HG03196 (cell line): ENCODE measurements at regions not wholly inside any gene's neighbourhood (a gene's known extent, or its start where the extent isn't known, plus 50 kb on each side); places are given as distances from the start of the nearest gene placed in this dataset.

Source experiments
- ATAC-seq: cut with Tn5 transposase; IDR thresholded peaks from one replicate; pipeline ENCODE4 v1.9.1; 2021; ENCODE audit not compliant: unreplicated experiment

DNA sequence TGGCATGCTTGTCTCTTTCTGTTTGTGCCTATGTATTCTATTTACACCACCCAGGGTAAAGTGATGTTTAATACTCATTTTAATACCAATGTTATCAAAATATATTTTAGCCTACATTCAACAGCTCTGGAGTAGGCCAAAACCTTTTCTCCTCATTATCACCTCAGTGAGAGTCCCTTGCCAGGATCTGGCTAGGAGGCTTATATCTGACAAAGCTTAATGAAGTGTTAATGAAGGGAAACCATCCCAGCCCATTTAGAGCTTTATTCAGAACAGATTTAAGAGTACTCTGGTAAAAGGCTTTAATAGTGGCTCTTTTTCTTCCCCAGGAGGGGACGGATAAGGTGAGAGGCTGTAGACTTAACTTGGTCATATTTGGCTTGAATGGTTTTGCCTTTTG is 137.6 kb downstream of the GRIN2B start:
- ATAC-seq = no peak

DNA sequence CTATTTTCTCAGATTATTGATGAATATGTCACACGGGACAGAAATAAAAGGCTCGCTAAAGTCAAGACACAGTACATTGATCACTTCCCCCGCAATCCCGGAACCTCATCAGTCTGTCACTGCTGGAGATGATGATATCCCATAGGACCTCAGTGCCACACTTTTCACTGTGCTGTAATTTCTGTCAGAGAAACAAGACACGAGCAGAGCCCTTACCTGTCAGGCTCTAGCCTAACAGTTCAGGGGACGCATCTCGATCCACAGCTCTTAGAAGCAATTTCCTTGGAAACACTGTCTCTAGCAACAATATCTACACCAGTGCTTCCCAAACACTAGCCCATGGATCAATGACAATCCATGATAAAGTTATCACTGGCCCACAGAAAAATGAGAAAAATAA is 140.0 kb downstream of the GRIN2B start:
- ATAC-seq = no peak

DNA sequence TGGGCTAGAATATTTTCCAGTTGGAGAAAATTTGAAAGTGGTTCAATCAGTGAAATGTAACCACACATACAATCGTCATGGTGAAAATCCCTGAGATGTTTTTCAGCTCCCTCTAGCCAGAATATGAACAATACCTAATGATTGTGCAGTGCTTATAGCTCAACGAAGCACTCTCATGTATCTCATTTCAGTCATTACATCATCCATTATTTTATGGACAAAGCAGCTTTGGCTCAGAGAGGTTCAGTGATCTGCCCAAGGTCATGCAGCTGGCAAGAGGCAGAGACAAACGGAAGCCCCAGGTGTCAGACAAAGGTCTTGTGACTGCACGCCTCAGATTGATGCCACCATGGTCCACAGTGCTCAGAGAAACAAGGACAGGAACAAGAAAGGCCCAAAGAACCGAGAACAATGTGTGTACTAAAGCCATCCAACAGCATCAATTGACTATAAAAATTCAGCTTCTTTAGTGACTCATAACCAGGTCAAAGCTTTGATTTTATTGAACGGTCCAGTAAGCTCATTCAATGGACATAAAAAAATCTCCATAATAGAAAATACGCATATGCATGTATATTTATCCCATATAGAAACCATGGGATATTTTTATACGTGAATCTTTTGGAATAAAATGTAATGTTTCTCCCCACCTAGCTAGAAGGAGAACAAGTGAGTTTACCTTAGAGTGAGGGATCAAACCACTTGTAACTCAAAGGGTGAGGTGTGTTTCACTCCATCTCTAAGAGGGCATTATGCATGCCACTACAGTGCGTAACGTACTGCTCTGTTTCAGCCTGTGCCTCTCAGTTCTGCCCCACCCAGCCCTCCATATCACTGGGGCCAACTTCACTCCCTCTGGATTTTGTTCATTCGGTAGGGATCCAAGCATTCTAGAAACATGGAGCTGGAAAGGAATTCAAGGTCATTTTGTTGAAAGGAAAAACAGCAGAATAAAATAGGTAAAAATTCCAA is 141.8 kb downstream of the GRIN2B start:
- ATAC-seq = no peak

DNA sequence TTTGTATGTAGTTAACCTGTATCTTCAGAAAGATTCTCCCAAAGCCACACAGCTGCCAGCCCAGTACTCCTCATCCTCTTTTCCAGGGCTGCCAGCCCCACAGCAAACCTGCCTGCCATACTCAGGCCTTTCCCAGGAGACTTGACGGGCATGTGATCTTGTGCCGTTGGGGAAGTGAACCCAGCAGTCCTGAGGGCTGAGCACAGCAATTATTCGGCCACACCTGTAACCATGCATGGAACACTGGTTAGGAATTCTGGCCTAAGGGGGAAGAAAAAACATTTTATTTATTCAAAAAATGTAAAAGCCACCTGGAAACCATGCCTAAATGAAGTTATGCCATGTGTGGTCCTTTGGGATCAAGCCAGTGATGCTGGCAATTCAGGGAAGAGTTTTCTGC is 145.3 kb downstream of the GRIN2B start:
- ATAC-seq = no peak

DNA sequence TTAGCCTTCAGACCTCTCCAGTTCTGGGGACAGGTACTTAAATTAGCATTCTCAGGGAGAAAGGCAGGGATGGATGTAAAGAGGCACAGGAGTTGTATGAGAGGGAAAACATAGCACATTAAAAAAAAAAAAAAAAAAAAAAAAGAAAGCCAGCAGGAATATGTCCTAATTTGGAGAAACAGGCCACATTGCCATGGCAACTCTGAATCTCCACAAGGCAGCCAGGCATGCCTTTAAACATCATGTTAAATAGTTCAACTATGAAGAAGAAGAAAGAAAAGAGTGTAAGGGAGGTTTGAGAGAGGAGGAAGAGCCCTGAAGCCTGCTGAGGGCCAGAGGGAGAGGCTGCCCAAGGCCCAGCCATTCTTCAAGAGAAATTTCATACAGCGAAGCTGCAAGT is 145.8 kb downstream of the GRIN2B start:
- no peak for ATAC-seq

DNA sequence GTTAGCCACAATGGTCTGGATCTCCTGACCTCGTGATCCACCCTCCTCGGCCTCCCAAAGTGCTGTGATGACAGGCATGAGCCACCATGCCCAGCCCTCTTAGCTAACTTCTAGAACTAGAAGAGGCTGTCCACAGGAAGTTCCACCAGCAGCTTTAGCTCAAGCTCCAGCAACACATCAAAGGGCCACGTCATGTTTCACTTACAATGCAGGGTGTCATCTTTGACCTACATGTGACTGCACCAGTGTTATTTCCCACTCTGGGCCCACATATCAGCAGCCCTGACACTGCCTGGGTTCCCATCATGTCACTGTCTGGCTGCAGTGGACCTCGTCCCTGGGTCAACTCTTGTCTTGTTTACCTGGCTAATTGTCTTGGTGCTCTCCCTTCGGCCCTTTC is 147.2 kb downstream of the GRIN2B start:
- ATAC-seq = no peak

DNA sequence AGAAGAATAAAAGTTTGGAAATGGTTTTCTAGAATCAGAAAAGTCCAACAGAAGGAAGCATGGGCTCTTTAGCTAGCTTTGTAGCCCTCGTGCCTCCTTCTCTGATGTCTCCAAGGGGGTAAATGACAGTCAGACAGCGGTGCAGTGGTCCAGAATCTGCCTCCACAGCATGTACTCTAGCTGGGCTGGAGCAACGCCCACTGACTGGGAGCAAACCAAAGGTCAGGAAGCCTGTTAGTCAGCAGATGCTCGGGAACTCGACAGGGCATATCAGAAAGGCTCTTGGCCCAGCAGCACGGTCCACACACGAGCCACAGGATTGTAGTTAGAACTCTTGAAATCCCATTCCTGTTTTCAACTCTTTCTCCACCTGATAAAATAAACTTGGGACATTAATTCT is 164.3 kb downstream of the GRIN2B start:
- no peak for ATAC-seq

DNA sequence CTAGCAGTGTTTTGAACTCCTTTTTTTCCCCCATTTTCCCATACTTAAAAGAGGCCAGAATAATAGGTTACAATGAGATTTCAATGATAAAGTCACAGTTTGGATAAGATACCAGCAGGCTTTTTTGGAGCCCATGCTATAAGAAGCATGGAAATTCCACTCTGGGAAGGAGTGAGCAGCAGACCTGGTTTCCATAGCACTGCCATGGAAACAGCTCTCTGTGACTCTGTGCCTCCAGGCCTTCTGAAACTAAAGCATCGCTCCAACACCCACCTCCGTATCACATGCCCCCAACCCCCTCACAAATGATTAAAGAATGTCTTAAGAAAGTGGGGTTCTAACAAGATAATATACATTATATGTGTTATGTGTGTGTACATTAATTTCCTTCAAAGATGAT is 165.0 kb downstream of the GRIN2B start:
- no peak for ATAC-seq

DNA sequence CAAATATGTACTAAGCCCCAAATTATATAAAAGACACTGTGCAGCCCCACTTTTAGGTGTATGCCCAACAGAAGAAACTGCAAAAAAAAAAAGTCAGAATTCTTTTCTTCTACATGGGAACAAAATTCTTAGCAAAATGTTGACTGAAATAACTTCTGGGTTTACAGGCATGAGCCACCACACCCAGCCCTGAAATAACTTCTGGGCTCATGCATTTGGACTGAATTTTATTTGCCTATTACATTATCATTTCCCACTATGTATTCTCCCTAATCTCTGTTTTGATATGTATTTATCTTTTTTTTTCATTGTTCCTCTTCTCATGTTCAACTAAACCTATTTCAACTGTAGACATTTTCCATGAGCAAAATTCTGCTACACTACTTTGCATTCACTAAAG is 169.2 kb downstream of the GRIN2B start:
- ATAC-seq = no peak

DNA sequence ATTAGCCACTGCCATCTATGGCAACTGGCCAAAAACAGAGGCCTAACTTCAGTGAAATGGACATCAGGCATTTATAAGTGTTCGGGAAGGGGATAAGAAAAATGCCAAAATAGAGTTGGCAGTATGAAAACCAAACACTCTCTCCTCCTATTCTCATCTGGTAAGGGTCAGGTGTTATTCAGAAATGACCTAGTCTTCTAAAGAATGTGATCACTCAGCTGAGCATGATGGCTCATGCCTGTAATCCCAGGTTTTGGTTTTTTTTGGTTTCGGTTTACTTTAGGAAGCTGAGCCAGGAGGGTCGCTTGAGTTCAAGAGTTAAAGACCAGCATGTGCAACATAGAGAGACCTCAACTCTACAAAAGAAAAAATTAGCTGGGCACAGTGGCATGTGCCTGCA is 170.3 kb downstream of the GRIN2B start:
- ATAC-seq = no peak

DNA sequence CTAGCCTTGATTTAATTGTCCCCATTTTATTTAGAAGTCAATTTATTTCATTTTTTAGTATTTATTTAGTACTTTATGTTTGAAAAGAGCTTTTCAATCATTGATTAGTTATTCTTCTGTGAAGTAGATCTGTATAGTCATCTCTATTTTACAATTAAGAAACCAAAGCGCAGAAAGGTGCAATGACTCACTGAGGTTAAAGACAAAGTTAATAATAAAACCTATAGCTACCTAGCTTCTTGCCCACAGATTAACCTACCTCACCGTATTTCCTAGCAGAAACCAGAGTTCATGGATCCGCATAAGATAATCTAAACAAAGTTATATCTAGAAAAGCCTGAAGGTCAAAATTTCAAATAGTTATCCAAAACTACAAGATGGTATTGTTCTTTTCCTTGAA is 176.4 kb downstream of the GRIN2B start:
- no peak for ATAC-seq

DNA sequence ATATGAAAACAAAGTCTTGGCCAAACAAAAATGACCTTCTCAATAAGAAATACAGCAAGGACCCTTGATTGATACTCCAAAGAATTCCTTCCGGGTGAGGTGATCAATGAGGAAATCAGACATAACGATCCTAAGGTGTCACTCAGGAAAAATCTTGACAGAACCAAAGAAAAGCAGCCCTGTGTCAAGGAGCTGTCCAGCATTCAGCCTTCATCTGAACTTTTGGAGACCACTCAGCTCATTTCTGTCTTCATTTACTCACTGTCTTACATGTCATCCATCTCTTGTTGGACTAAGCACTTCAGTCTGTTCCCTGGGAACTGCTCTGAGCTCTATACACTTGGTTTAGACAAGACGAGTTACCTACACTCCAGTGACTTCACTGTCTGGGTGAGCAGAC is 179.9 kb downstream of the GRIN2B start:
- no peak for ATAC-seq

DNA sequence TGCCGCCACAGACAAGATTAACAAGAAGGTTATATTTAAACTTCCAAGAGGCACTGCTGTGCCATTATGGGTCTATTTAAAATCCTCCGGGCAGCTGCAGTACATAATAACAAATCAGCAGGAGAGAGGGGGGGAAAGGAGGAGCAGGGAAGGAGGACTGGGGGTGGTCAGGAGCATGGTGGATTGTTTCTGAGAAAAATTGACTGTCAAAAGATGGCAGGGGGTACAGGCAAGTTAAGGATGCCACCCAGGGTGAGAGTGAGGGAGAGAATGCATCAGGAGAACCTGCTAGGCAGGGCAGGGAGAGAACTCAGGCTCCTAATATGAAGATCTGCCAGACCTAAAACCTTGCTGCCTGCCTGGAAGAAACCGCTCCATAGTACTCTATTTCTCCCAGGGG is 181.8 kb downstream of the GRIN2B start:
- ATAC-seq = no peak

DNA sequence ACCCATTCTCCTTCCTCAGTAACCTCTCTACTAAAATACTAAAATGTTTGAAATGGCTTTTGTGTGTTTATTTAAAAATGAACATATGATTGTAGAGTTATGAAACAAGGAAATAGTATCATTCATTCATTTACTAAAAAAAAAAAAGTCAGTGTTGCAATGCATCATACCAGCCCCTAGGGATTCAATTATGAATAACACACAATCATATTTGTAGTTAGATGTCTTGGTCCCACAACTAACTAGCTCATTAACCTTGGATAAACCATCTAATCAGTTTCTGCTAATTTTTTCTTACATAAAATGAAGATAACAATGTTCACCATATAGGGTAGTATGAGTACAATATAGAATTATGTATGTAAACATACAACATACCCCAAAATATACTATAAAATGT is 183.2 kb downstream of the GRIN2B start:
- no peak for ATAC-seq

DNA sequence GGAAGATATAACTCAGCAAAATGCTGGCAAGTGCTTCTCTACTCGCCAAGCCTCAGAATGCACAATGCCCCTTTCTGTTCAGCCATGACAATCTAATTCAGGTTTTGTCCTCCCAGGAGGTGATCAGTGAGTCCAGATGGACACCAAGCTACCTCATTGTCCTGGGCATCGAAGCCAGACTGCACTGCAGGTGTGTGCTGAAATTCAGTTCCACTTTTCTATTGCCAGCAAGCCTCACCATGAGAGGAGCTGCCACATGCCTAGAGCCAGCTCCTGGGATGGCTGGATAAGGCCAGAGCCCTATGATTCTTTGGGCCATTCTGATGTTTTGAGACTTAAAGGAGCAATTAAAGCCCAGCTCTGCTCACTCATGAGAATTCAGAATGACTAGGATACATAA is 186.7 kb downstream of the GRIN2B start:
- ATAC-seq = no peak

DNA sequence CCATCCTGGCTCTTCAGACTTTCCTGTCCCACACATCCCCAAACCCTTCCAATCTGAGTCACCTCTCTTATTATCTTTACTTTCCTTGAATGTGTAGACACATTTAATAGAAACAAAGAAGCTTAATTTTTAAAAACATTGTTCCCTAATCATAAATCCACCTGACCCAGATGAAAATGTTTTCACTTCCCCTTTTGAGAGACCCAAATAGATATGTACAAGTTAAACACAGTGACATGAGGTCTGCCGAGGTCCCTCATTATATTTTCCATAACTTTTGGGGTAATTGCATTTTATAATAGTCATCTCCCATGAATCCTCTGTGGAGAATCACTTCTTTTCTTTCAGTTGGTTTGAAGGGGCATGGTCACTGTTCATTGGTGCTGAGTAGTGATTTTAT is 191.1 kb downstream of the GRIN2B start:
- no peak for ATAC-seq

DNA sequence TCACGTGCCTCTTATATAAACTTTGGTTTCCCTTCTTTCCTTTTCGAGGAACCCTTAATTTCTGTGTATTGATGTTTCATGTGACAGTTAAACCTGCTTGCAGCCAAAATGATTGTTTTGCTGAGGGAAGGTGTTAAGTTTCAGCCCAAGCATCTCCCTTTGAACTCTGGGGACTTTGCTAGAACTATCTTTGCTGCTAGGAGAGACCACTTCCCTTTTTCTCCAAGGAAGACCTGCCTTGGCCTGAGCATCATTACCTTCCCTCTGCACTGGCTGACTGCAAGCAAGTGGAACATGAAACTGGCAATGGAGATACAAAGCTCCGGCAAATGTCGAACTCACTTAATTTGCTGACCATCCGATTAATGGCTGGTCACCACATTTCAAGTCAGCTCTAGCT is 192.8 kb downstream of the GRIN2B start:
- ATAC-seq = no peak

DNA sequence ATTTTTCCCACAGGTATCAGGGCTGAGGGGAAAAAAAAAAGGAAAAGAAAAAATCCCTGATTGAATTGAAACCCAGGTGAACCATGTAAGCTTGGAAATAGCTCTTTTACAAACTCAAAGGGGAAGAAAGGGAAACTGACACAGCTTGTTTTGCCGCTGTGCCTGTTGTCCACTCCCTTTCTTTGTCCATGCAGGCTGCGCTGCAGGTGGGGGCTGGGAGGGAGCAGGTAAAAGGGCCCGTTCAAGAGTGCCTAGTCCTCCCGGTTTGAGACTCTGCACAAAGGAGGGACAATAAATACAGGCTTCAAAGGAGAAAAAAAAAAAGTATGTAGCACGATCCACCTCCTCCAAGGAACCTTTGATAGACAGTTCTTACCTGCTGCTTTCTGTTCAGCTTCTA is 194.8 kb downstream of the GRIN2B start:
- ATAC-seq = no peak

DNA sequence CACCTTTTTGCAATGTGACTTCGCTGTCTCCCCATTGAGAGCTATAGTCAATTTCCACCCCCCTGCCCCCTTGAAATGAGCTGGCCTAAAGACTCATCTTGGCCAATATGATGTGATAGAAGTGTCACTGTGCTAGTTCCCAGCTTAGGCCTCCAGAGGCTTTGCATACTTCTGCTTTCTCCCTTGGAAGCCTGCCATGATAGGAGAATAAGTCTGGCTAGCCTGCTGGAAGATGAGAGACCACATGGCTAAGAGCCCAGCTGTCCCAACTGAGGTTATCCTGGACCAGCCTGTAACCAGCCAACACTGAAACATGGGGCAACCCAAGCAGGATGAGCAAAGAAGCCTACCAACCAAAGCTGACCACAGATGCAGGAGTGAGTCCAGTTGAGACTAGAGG is 196.9 kb downstream of the GRIN2B start:
- ATAC-seq = no peak

DNA sequence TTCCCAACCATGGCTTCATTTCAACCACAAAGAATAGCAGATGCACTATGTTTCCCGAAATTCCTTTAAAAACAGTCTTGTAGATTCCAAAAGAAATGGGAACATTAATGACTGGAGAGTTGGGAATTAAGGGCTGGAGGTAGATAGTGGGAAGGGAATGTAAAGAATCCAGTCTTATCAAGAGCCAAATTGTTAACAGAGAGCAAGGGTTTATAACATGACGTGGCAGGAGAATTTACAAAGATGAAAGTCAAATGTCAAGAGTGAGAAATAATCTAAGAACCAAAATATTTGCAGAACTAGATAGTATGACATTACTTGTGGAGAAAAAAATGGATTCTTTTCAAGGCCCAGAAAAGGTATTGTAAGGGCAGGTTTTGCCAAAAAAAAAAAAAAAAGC is 200.9 kb downstream of the GRIN2B start:
- no peak for ATAC-seq

DNA sequence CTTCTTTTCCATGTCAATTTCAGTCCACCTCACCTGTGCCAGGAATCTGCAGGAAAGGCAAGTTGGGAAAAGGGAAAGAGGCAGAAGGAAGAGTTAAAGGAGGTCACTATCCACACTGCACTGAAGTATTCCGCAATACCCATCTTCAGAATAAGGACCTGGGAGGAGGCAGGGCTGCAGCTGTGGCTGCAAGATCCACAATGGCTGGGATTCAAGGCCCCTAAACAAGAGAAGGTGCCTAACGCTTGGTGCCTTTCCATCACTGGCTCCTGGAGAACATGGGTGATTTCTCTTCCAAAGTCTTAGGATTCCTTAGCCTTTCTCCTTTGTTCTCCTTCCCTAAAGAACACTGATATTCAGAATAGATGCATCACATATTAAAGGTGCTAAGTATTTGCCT is 204.0 kb downstream of the GRIN2B start:
- ATAC-seq = no peak

DNA sequence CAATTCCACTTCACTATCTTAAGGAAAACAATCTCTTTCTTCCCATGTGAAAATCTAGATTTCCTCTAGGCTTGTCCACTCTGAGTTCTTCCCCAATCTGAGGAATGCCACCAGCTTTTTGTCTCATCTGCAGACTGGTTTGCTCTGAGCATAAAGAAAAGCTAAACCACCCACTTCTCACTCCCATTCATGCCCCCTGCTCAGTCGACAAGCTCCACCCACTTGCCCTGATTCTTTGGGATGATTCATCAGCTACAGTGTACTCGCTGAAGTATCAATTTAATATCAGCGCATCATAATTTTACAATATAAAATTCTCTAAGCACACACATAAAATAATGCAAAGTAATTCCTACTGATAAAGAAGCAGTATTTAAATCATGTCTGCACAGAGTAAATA is 209.1 kb downstream of the GRIN2B start:
- ATAC-seq = no peak

DNA sequence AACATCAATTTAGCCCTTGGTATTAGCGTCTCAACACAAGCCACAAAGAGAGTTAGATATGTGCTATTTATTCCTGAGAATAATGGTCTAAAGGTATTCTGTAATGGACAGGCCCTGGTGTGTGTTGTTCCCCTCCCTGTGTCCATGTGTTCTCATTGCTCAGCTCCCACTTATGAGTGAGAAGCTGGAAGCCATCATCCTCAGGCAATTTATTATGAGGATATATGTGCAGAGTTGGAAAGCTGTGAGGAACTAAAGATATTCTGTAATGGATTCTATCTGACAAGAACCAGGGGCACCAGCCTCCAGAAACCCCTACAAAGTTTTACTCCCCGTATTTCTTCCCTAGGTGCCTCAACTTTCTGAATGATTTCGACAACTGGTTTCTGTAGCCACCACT is 210.8 kb downstream of the GRIN2B start:
- no peak for ATAC-seq
